DOHH2 (cell line): ENCODE measurements at regions not wholly inside any gene's neighbourhood (a gene's known extent, or its start where the extent isn't known, plus 50 kb on each side); places are given as distances from the start of the nearest gene placed in this dataset.

Experiments
- H3F3A ChIP-seq: fragments of 200-600 bp; sonication (generic), shearing (Covaris generic); 2 replicates; pipeline ENCODE4 v1.6.0; 2016; ENCODE audit warnings: antibody characterized with exemption, mild to moderate bottlenecking; ENCODE audit not compliant: control insufficient read depth, insufficient read depth
- H3K27ac ChIP-seq: fragments of 200-600 bp; sonication (generic); 2 replicates; pipeline ENCODE4 v1.5.1; 2014; ENCODE audit warnings: low read depth, mild to moderate bottlenecking, low read length, moderate library complexity
- H3K27me3 ChIP-seq: fragments of 200-600 bp; sonication (generic); 2 replicates; pipeline ENCODE4 v1.6.1; 2014; ENCODE audit warnings: mild to moderate bottlenecking, low read length, mixed read lengths; ENCODE audit not compliant: control insufficient read depth
- H3K36me3 ChIP-seq: fragments of 200-600 bp; sonication (generic); 2 replicates; pipeline ENCODE4 v1.6.1; 2014; ENCODE audit warnings: mild to moderate bottlenecking, low read length, moderate library complexity, mixed read lengths; ENCODE audit not compliant: control insufficient read depth
- H3K4me1 ChIP-seq: fragments of 200-600 bp; sonication (generic); 2 replicates; pipeline ENCODE4 v1.6.1; 2014; ENCODE audit warnings: mild to moderate bottlenecking, low read length, mixed read lengths; ENCODE audit not compliant: control insufficient read depth
- H3K4me2 ChIP-seq: fragments of 200-600 bp; sonication (generic); 2 replicates; pipeline ENCODE4 v1.6.0; 2014; ENCODE audit warnings: mild to moderate bottlenecking, low read length, moderate library complexity
- H3K4me3 ChIP-seq: fragments of 200-600 bp; sonication (generic); 2 replicates; pipeline ENCODE4 v1.5.1; 2014; ENCODE audit warnings: mild to moderate bottlenecking, low read length, mixed read lengths
- H3K79me2 ChIP-seq: fragments of 200-600 bp; sonication (generic); 2 replicates; pipeline ENCODE4 v1.6.1; 2014; ENCODE audit warnings: mild to moderate bottlenecking, low read length, mixed read lengths; ENCODE audit not compliant: control insufficient read depth
- H3K9me2 ChIP-seq: fragments of 200-600 bp; sonication (generic); replicated peaks from 2 replicates; pipeline ENCODE4 v1.6.1; 2014; ENCODE audit warnings: mild to moderate bottlenecking, low read length, mixed read lengths; ENCODE audit not compliant: control insufficient read depth
- H3K9me3 ChIP-seq: fragments of 200-600 bp; sonication (generic); 2 replicates; pipeline ENCODE4 v1.6.1; 2014; ENCODE audit warnings: antibody characterized with exemption, low read length, mixed read lengths; ENCODE audit not compliant: control insufficient read depth, insufficient read depth
- H4K20me1 ChIP-seq: fragments of 200-600 bp; sonication (generic); 2 replicates; pipeline ENCODE4 v1.6.0; 2014; ENCODE audit warnings: low read depth, mild to moderate bottlenecking, antibody characterized with exemption, low read length, moderate library complexity; ENCODE audit not compliant: control insufficient read depth, insufficient read depth
- CTCF ChIP-seq: fragments of 200-600 bp; sonication (generic); IDR thresholded peaks from one replicate; pipeline ENCODE4 v1.5.1; 2014; ENCODE audit warnings: antibody characterized with exemption, mild to moderate bottlenecking, low read depth, low read length; ENCODE audit not compliant: poor library complexity, severe bottlenecking
- EZH2phosphoT487 ChIP-seq: fragments of 200-600 bp; sonication (generic); IDR thresholded peaks from 2 replicates; pipeline ENCODE4 v1.6.1; 2017; ENCODE audit warnings: borderline replicate concordance, mild to moderate bottlenecking, antibody characterized with exemption, low read length, moderate library complexity, mixed read lengths

GRCh38 chr12:107486140-107486892, 199.3 kb upstream of the PWP1 start:
- H3F3A ChIP-seq, result no peaks in the 10 kb centered on the region
- peaks cover 44% of the 10 kb centered on the region for H3K4me1 ChIP-seq
- no peaks in the 10 kb centered on the region for H3K36me3 ChIP-seq
- no peaks in the 10 kb centered on the region for H3K9me2 ChIP-seq
- H4K20me1 ChIP-seq, result no peaks in the 10 kb centered on the region
- no peaks in the 10 kb centered on the region for H3K79me2 ChIP-seq
- no peak overlapping the region for H3K4me3 ChIP-seq
- TF ChIP-seq CTCF (no peak), EZH2phosphoT487 (no peak)
- no peak overlapping the region for H3K4me2 ChIP-seq
- H3K27ac ChIP-seq, result no peak overlapping the region
- no peaks in the 10 kb centered on the region for H3K9me3 ChIP-seq
- no peaks in the 10 kb centered on the region for H3K27me3 ChIP-seq

- no peak for TF ChIP-seq CTCF
- TF ChIP-seq EZH2phosphoT487, result no peak
- H3K36me3 ChIP-seq, result no peaks in the 10 kb centered on the region
- H3K9me2 ChIP-seq, result no peaks in the 10 kb centered on the region
- H3K4me3 ChIP-seq, result no peak overlapping the region
- H3K27me3 ChIP-seq, result no peaks in the 10 kb centered on the region
- H3K9me3 ChIP-seq, result no peaks in the 10 kb centered on the region
- no peak overlapping the region for H3K27ac ChIP-seq
- no peaks in the 10 kb centered on the region for H3K79me2 ChIP-seq
- no peak overlapping the region for H3K4me2 ChIP-seq
- no peaks in the 10 kb centered on the region for H4K20me1 ChIP-seq
- H3K4me1 ChIP-seq, result peaks cover 52% of the 10 kb centered on the region
- no peaks in the 10 kb centered on the region for H3F3A ChIP-seq
Observed at GRCh38 chr12:107487011-107487680, 198.5 kb upstream of the PWP1 start.

- Histone ChIP-seq H3K4me3 (no peak overlapping the region), H3K4me1 (peaks cover 67% of the 10 kb centered on the region), H3K4me2 (no peak overlapping the region)
Observed at GRCh38 chr12:107488666-107489065, 196.9 kb upstream of the PWP1 start.

More at GRCh38 chr12:107488666-107489065, 196.9 kb upstream of the PWP1 start:
- Histone ChIP-seq H3K79me2 (no peaks in the 10 kb centered on the region), H3K9me3 (no peaks in the 10 kb centered on the region), H3K27ac (no peak overlapping the region), H3F3A (no peaks in the 10 kb centered on the region), H3K9me2 (no peaks in the 10 kb centered on the region), H3K36me3 (no peaks in the 10 kb centered on the region), H4K20me1 (no peaks in the 10 kb centered on the region), H3K27me3 (no peaks in the 10 kb centered on the region)
- TF ChIP-seq EZH2phosphoT487, result no peak
- no peak for TF ChIP-seq CTCF
